ENCODE measurements at regions not wholly inside any gene's neighbourhood (a gene's known extent, or its start where the extent isn't known, plus 50 kb on each side); places are given as distances from the start of the nearest gene placed in this dataset.

DNA sequence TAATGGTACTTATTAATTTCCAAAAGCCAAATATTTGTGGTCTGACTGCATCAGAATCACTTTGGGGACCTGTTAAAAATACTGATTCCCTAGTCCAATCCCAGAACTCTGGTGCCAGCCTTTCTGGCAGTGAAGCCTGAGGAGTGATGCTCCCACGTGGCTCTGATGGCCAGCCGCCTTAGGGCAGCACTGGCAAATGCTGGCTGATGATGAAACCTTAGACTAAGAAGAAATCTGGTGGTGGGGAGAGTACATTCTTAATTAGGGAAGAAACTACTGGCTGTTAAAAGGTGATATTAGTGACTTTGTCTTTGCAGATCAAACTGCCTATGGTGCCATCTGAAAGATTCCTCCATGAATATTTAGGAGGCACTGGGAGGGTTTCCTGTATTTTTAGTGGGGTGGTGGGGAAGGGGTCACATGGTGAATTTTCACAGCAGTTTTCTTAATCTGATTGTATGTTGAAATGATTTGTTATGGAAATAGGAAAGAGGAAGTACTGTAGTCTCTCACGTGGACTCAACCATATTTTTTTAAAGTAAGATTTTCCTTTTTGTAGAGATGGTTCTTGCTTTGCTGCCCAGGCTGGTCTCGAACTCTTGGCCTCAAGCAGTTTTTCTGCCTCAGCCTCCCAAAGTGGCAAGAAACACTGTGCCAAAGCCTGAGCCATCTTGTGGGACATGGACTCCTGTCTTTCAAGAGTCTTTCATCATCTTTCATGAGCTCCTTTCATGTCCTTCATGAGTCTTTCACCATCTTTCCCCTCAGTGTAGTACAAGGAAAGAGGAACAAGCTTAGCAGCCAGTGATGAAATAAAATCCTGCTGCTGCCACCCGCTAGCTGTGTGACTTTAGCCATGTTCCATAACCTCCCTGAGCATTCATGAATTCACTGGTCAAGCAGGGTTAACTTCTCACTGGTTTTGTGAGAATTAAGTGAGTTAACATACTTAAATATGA is 90.8 kb downstream of the ZNF330 start:
- DNase-seq (no peak), ATAC-seq (peak in 1 of 8 donors; percentile 43)
- Histone ChIP-seq H3K36me3 (no peaks in the 10 kb centered on the region), H3K9me3 (no peaks in the 10 kb centered on the region), H3K27me3 (no peaks in the 10 kb centered on the region), H3K4me1 (peaks cover 0 to 6% (median 0%) of the 10 kb centered on the region in 9 donors), H3K4me3 (no peak overlapping the region), H3K27ac (peak overlapping the region in 1 of 10 donors; percentile 36)
- 78 to 83% methylated on average over 5 of the region's 5 CpGs for WGBS, 2 donors
- intact Hi-C loops (cut with DNase I), result no loop called here
- TF ChIP-seq, protein P1, sequence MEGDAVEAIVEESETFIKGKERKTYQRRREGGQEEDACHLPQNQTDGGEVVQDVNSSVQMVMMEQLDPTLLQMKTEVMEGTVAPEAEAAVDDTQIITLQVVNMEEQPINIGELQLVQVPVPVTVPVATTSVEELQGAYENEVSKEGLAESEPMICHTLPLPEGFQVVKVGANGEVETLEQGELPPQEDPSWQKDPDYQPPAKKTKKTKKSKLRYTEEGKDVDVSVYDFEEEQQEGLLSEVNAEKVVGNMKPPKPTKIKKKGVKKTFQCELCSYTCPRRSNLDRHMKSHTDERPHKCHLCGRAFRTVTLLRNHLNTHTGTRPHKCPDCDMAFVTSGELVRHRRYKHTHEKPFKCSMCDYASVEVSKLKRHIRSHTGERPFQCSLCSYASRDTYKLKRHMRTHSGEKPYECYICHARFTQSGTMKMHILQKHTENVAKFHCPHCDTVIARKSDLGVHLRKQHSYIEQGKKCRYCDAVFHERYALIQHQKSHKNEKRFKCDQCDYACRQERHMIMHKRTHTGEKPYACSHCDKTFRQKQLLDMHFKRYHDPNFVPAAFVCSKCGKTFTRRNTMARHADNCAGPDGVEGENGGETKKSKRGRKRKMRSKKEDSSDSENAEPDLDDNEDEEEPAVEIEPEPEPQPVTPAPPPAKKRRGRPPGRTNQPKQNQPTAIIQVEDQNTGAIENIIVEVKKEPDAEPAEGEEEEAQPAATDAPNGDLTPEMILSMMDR (IDR thresholded peaks at IDR 0.05), result no peak

DNA sequence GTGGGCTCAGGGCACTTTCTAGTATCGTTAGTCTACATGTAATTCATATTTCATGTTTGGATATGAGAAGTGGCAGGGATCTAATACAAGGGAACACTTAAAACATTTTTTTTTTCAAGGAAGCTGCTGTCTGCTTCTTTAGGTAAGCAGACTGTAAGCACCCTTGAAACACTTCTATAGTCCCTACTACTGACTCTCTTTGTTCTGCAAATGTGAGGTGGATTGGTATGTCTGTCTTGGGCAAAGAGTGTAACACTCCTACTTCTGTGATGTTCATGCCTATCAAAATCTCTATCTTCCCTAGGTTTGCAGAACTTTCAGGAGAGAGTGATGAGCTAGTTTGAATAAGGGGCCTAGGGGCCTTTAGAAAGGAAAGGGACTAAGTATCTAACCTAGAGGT is 93.9 kb downstream of the ZNF330 start:
- intact Hi-C loops (cut with DNase I), result no loop called here
- no peak for DNase-seq
- peaks cover 0 to 2% (median 0%) of the 10 kb centered on the region in 7 donors for H3K27me3 ChIP-seq
- H3K9me3 ChIP-seq, result no peaks in the 10 kb centered on the region
- H3K4me1 ChIP-seq, result no peaks in the 10 kb centered on the region
- WGBS, 2 donors, result 97% methylated on average over 1 of the region's 1 CpG
- no peaks in the 10 kb centered on the region for H3K36me3 ChIP-seq
- TF ChIP-seq, protein P1 (IDR thresholded peaks at IDR 0.05), result no peak
- no peak for ATAC-seq
- H3K4me3 ChIP-seq, result no peak overlapping the region
- H3K27ac ChIP-seq, result no peak overlapping the region

DNA sequence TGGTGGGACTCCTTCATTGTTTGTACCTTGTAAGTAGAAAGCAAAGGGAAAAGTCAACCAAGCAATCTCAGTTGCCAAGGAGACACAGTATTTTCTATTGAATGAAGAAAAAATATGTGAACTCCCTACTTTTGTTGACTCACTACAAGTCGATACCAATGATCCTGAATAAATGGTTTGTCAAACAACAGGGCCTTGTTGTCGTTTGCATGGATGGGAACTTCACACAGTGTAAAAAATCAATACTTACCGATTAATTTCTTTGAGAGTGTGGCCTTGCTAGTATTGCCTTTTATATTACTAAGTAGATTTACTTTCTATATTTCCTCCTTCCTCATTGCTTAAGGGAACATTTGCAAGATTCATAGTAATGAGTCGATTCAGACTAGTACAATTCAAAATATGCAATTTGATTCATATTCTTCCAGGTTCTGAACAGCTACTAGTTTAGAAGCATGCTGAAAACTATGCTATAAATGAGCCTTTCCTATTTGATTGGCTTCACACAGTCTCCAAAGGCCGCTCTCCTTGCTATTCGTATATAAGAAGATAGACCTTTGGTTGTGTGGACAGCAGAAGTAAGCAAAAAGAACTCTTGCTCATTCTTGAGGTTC is 108.0 kb downstream of the ZNF330 start:
- WGBS, 2 donors, result 89 to 95% methylated on average over 6 of the region's 6 CpGs
- H3K27ac ChIP-seq, result peak overlapping the region in 1 of 10 donors; percentile 17
- TF ChIP-seq, protein P1 (IDR thresholded peaks at IDR 0.05), result no peak
- intact Hi-C loops (cut with DNase I), result no loop called here
- no peak for DNase-seq
- no peak for ATAC-seq
- no peak overlapping the region for H3K4me3 ChIP-seq
- H3K27me3 ChIP-seq, result peaks cover 0 to 14% (median 0%) of the 10 kb centered on the region in 7 donors
- no peaks in the 10 kb centered on the region for H3K36me3 ChIP-seq
- no peaks in the 10 kb centered on the region for H3K9me3 ChIP-seq
- H3K4me1 ChIP-seq, result peaks cover 0 to 19% (median 0%) of the 10 kb centered on the region in 9 donors

- DNase-seq (no peak), ATAC-seq (peak in 3 of 8 donors; percentile 32 to 50 (median 50))
- H3K36me3 ChIP-seq, result no peaks in the 10 kb centered on the region
- peak overlapping the region in 1 of 10 donors; percentile 17 for H3K27ac ChIP-seq
- H3K9me3 ChIP-seq, result no peaks in the 10 kb centered on the region
- H3K4me1 ChIP-seq, result peaks cover 0 to 24% (median 0%) of the 10 kb centered on the region in 9 donors
- WGBS, 2 donors, result 62 to 71% methylated on average over 3 of the region's 3 CpGs
- H3K4me3 ChIP-seq, result no peak overlapping the region
- peaks cover 0 to 14% (median 0%) of the 10 kb centered on the region in 7 donors for H3K27me3 ChIP-seq
- intact Hi-C loops (cut with DNase I), result no loop called here
- TF ChIP-seq, protein P1 (IDR thresholded peaks at IDR 0.05), result no peak
Observed at GRCh38 chr4:141329174-141329569, 108.5 kb downstream of the ZNF330 start.

Data from heart right ventricle (tissue), 16 donors.